ENCODE measurements at regions not wholly inside any gene's neighbourhood (a gene's known extent, or its start where the extent isn't known, plus 50 kb on each side); places are given as distances from the start of the nearest gene placed in this dataset.

DNA sequence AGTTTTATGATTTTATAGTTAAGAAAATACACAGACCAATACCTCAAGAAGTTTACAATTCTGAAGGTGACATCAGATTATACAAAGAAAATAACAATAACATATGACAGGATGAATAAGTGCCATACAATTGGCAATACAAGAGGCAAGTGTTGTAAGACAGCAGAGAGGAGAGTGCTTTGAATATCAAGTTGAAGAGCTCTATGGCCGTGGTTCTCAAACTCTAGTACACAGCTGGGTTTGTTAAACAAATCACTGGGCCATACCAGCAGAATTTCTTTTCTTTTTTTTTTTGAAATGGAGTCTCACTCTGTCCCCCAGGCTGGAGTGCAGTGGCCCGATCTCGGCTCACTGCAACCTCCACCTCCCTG lies 167.1 kb upstream of the NECTIN3 start:
- no peak overlapping the region for H3K4me3 ChIP-seq
- no peaks in the 10 kb centered on the region for H3K4me1 ChIP-seq
- no peaks in the 10 kb centered on the region for H3K36me3 ChIP-seq
- DNase-seq (no peak), ATAC-seq (ENCODE audit: low FRiP score in 2 of 2) (no peak)
- no peak overlapping the region for H3K27ac ChIP-seq
- TF ChIP-seq POLR2A (IDR thresholded peaks at IDR 0.05) (no peak), CTCF (IDR thresholded peaks at IDR 0.05) (no peak), POLR2AphosphoS5 (IDR thresholded peaks at IDR 0.05) (no peak), EP300 (IDR thresholded peaks at IDR 0.05) (no peak)
- no peaks in the 10 kb centered on the region for H3K27me3 ChIP-seq
- WGBS, 2 donors = 76 to 88% methylated on average over 3 of the region's 3 CpGs
- no peaks in the 10 kb centered on the region for H3K9me3 ChIP-seq

DNA sequence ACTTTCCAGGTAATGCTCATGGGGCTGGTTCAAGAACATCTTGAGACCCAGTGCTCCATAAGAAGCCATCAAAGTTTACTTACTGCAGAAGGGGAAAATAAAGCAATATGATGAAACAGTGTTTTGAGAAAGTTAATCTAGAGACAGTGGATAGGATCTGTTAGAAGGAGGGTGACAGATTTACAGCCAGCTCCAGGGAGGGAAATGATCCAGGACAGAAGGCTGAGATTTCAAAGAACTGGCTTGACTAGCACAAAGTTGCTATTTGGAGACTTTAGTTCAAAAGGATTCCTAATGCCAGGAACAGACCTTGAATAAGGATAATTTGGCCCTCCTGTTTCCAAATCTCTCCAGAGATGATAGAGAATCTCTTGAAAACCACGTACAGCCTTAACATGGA lies 166.5 kb upstream of the NECTIN3 start:
- Histone ChIP-seq H3K4me3 (no peak overlapping the region), H3K27ac (no peak overlapping the region), H3K27me3 (no peaks in the 10 kb centered on the region), H3K9me3 (no peaks in the 10 kb centered on the region), H3K4me1 (no peaks in the 10 kb centered on the region), H3K36me3 (no peaks in the 10 kb centered on the region)
- ATAC-seq (ENCODE audit: low FRiP score in 2 of 2) (no peak), DNase-seq (no peak)
- no peak for TF ChIP-seq EP300 (IDR thresholded peaks at IDR 0.05)
- TF ChIP-seq POLR2AphosphoS5 (IDR thresholded peaks at IDR 0.05) = no peak
- no peak for TF ChIP-seq POLR2A (IDR thresholded peaks at IDR 0.05)
- TF ChIP-seq CTCF (IDR thresholded peaks at IDR 0.05) = no peak
- 76 to 91% methylated on average over 1 of the region's 1 CpG for WGBS, 2 donors

GRCh38 chr3:110909839-110910238 lies 161.8 kb upstream of the NECTIN3 start:
- ATAC-seq (ENCODE audit: low FRiP score in 2 of 2) = no peak

GRCh38 chr3:110910346-110910955 lies 161.2 kb upstream of the NECTIN3 start:
- no peak for TF ChIP-seq EP300 (IDR thresholded peaks at IDR 0.05)
- no peak for TF ChIP-seq POLR2AphosphoS5 (IDR thresholded peaks at IDR 0.05)
- TF ChIP-seq CTCF (IDR thresholded peaks at IDR 0.05) = no peak
- no peak for TF ChIP-seq POLR2A (IDR thresholded peaks at IDR 0.05)
- WGBS, 2 donors = 63 to 67% methylated on average over 4 of the region's 4 CpGs

More at GRCh38 chr3:110909839-110910238, 161.8 kb upstream of the NECTIN3 start:
- no peak for TF ChIP-seq POLR2AphosphoS5 (IDR thresholded peaks at IDR 0.05)
- no peak for TF ChIP-seq CTCF (IDR thresholded peaks at IDR 0.05)
- no peak for TF ChIP-seq EP300 (IDR thresholded peaks at IDR 0.05)
- TF ChIP-seq POLR2A (IDR thresholded peaks at IDR 0.05) = no peak
- no peaks in the 10 kb centered on the region for H3K4me1 ChIP-seq
- H3K27ac ChIP-seq = no peak overlapping the region
- no peaks in the 10 kb centered on the region for H3K27me3 ChIP-seq
- H3K9me3 ChIP-seq = no peaks in the 10 kb centered on the region
- no peak overlapping the region for H3K4me3 ChIP-seq
- DNase-seq = no peak
- WGBS, 2 donors = 70 to 72% methylated on average over 2 of the region's 2 CpGs
- H3K36me3 ChIP-seq = no peaks in the 10 kb centered on the region

GRCh38 chr3:110918963-110919362 lies 152.7 kb upstream of the NECTIN3 start:
- WGBS, 2 donors = 80 to 85% methylated on average over 4 of the region's 4 CpGs
- H3K9me3 ChIP-seq = no peaks in the 10 kb centered on the region
- no peak for ATAC-seq (ENCODE audit: low FRiP score in 2 of 2)

More at GRCh38 chr3:110910346-110910955, 161.2 kb upstream of the NECTIN3 start:
- ATAC-seq (ENCODE audit: low FRiP score in 2 of 2) (no peak), DNase-seq (no peak)
- H3K27ac ChIP-seq = no peak overlapping the region
- H3K36me3 ChIP-seq = no peaks in the 10 kb centered on the region
- H3K27me3 ChIP-seq = no peaks in the 10 kb centered on the region
- H3K4me3 ChIP-seq = no peak overlapping the region
- H3K4me1 ChIP-seq = no peaks in the 10 kb centered on the region
- no peaks in the 10 kb centered on the region for H3K9me3 ChIP-seq

More at GRCh38 chr3:110918963-110919362, 152.7 kb upstream of the NECTIN3 start:
- Histone ChIP-seq H3K4me3 (no peak overlapping the region), H3K36me3 (no peaks in the 10 kb centered on the region), H3K27me3 (no peaks in the 10 kb centered on the region), H3K4me1 (no peaks in the 10 kb centered on the region), H3K27ac (no peak overlapping the region)
- TF ChIP-seq POLR2AphosphoS5 (IDR thresholded peaks at IDR 0.05) (no peak), EP300 (IDR thresholded peaks at IDR 0.05) (no peak), CTCF (IDR thresholded peaks at IDR 0.05) (no peak), POLR2A (IDR thresholded peaks at IDR 0.05) (no peak)
- no peak for DNase-seq
